HepG2 (cell line): ENCODE measurements at regions not wholly inside any gene's neighbourhood (a gene's known extent, or its start where the extent isn't known, plus 50 kb on each side); places are given as distances from the start of the nearest gene placed in this dataset.

Experiments
- ATAC-seq: fragments of 200-7000 bp; cut with Tn5 transposase; 3 replicates; pipeline ENCODE4 v1.9.1; 2020; ENCODE audit warnings: mild to moderate bottlenecking, moderate library complexity
- BruUV-seq: library from RNA; stranded (reverse); fragments of 400-500 nt; replicated peaks from 2 replicates; lab custom pipeline; 2021; lab: Mats Ljungman, UMichigan
- CTCF ChIA-PET: fragments of 300-600 bp; formaldehyde crosslinking; extraction: SDS; loops from one replicate; lab custom pipeline; 2021; ENCODE audit warnings: low total read pairs, inconsistent platforms, low intra/inter-chr PET ratio; lab: Yijun Ruan, JAX
- POLR2A ChIA-PET: fragments of 350-600 bp; sonication (Branson Sonifier 250); formaldehyde crosslinking; loops from one replicate; lab custom pipeline; 2020; ENCODE audit warnings: antibody characterized with exemption, inconsistent platforms; lab: Yijun Ruan, JAX
- DNase-seq: peaks from one replicate; pipeline ENCODE4 v3.0.0-alpha.2; 2015; ENCODE audit warnings: low spot score
- FAIRE-seq: peaks from 3 replicates; lab custom pipeline; 2011; peaks lifted over from hg19 to GRCh38; lab: Jason Lieb, UNC
- H2AFZ ChIP-seq: one replicate; pipeline ENCODE4 v1.6.1; 2011; ENCODE audit warnings: low read length, inconsistent platforms
- H3K27ac ChIP-seq: fragments of 300-600 bp; 3 replicates; pipeline ENCODE4 v1.8.0; 2011; ENCODE audit warnings: mixed run types, mild to moderate bottlenecking, mixed read lengths, low read length, inconsistent platforms; ENCODE audit not compliant: insufficient read depth; ENCODE audit errors: extremely low read length
- H3K27me3 ChIP-seq, 2 experiments: fragments of 200-600 bp in 1 of 2; 2 replicates in 1 of 2; 3 replicates in 1 of 2; pipeline versions ENCODE4 v1.6.0 to v1.8.0; 2011; ENCODE audit warnings: low read length in 2 of 2, mild to moderate bottlenecking in 2 of 2, moderate library complexity in 2 of 2, inconsistent platforms in 1 of 2; ENCODE audit not compliant: insufficient read depth in 2 of 2, control insufficient read depth in 1 of 2
- H3K36me3 ChIP-seq, 2 experiments: fragments of 200-600 bp in 1 of 2; replicated peaks in 1 of 2; 2 replicates in 1 of 2; 3 replicates in 1 of 2; pipeline versions ENCODE4 v1.5.1 to v1.8.0; 2011; ENCODE audit warnings: low read length in 2 of 2, inconsistent platforms in 1 of 2; ENCODE audit not compliant: insufficient read depth in 2 of 2, control insufficient read depth in 1 of 2
- H3K4me1 ChIP-seq: 2 replicates; pipeline ENCODE4 v1.5.1; 2012; ENCODE audit warnings: low read length, inconsistent platforms; ENCODE audit not compliant: insufficient read depth
- H3K4me2 ChIP-seq: 2 replicates; pipeline ENCODE4 v1.6.0; 2011; ENCODE audit warnings: low read depth, low read length, inconsistent platforms
- H3K4me3 ChIP-seq, 3 experiments: fragments of 200-600 bp in 1 of 3; sonication (generic), shearing (Covaris generic) in 1 of 3; replicated peaks in 1 of 3; 2 replicates each; pipeline ENCODE4 v1.5.1; 2011 to 2016; ENCODE audit warnings: low read length in 3 of 3, inconsistent platforms in 2 of 3, low read depth in 2 of 3, mild to moderate bottlenecking in 2 of 3, control low read depth in 1 of 3, mixed read lengths in 1 of 3; ENCODE audit not compliant: insufficient read depth in 1 of 3
- H3K79me2 ChIP-seq: one replicate; pipeline ENCODE4 v1.6.1; 2011; ENCODE audit warnings: low read length, inconsistent platforms; ENCODE audit not compliant: insufficient read depth
- H3K9ac ChIP-seq: 2 replicates; pipeline ENCODE4 v1.6.0; 2011; ENCODE audit warnings: mild to moderate bottlenecking, low read depth, low read length, inconsistent platforms; ENCODE audit not compliant: insufficient read depth
- H3K9me3 ChIP-seq: 2 replicates; pipeline ENCODE4 v1.5.1; 2012; ENCODE audit warnings: mild to moderate bottlenecking, low read length
- H4K20me1 ChIP-seq: 2 replicates; pipeline ENCODE4 v1.6.0; 2011; ENCODE audit warnings: inconsistent platforms, mild to moderate bottlenecking, low read length, moderate library complexity; ENCODE audit not compliant: insufficient read depth
- EP300 ChIP-seq, 3 experiments: sonication (generic) in 1 of 3; formaldehyde crosslinking in 1 of 3; IDR thresholded peaks; 2 replicates each; pipeline versions ENCODE4 v1.5.1 to v1.6.1; 2011 to 2020; ENCODE audit warnings: low read depth in 2 of 3, low read length in 2 of 3, borderline replicate concordance in 1 of 3, improper control_type of control experiment in 1 of 3, mild to moderate bottlenecking in 1 of 3, missing genetic modification reagents in 1 of 3, moderate library complexity in 1 of 3
- FLYWCH1 ChIP-seq: sonication (generic); formaldehyde crosslinking; IDR thresholded peaks from 2 replicates; pipeline ENCODE4 v1.8.1; 2023; ENCODE audit warnings: mild to moderate bottlenecking, missing genetic modification reagents
- ZFP1 ChIP-seq: IDR thresholded peaks from 2 replicates; pipeline ENCODE4 v1.6.1; 2016
- ZNF292 ChIP-seq: sonication (generic); formaldehyde crosslinking; IDR thresholded peaks from 2 replicates; pipeline ENCODE4 v1.8.1; 2022; ENCODE audit warnings: mild to moderate bottlenecking, low read depth, missing genetic modification reagents, borderline replicate concordance
- ZNF503 ChIP-seq: sonication (generic); formaldehyde crosslinking; IDR thresholded peaks from 2 replicates; pipeline ENCODE4 v1.4.0; 2020; ENCODE audit warnings: missing genetic modification reagents
- ZNF777 ChIP-seq: sonication (generic); formaldehyde crosslinking; IDR thresholded peaks from 2 replicates; pipeline ENCODE4 v1.4.0; 2020; ENCODE audit warnings: missing genetic modification reagents
- WGBS: methylation state at CpG from one replicate; pipeline ENCODE4 v1.1.6; 2017; ENCODE audit warnings: low lambda C conversion rate; 5-methylcytosine and 5-hydroxymethylcytosine counted together
- in situ Hi-C: cut with HindIII; loops from 2 replicates; pipeline ENCODE4 v1.10.0; 2017; ENCODE audit warnings: low pct_unique_long_range_greater_than_20kb; ENCODE audit not compliant: extremely low pct_ligation_motif_present
- intact Hi-C: fragments of 100-400 bp; cut with micrococcal nuclease; formaldehyde crosslinking; loops from one replicate; pipeline ENCODE4 v1.10.0; 2022; ENCODE audit not compliant: unreplicated experiment
- TF ChIP-seq, protein P1 (sequence below): sonication (generic); formaldehyde crosslinking; IDR thresholded peaks from 2 replicates; pipeline ENCODE4 v1.5.0; 2020; ENCODE audit warnings: mild to moderate bottlenecking, missing genetic modification reagents
- TF ChIP-seq, protein P2 (sequence below): sonication (generic); formaldehyde crosslinking; conservative IDR thresholded peaks from 2 replicates; pipeline ENCODE4 v1.8.0; 2022; ENCODE audit warnings: low read depth, missing genetic modification reagents

DNA sequence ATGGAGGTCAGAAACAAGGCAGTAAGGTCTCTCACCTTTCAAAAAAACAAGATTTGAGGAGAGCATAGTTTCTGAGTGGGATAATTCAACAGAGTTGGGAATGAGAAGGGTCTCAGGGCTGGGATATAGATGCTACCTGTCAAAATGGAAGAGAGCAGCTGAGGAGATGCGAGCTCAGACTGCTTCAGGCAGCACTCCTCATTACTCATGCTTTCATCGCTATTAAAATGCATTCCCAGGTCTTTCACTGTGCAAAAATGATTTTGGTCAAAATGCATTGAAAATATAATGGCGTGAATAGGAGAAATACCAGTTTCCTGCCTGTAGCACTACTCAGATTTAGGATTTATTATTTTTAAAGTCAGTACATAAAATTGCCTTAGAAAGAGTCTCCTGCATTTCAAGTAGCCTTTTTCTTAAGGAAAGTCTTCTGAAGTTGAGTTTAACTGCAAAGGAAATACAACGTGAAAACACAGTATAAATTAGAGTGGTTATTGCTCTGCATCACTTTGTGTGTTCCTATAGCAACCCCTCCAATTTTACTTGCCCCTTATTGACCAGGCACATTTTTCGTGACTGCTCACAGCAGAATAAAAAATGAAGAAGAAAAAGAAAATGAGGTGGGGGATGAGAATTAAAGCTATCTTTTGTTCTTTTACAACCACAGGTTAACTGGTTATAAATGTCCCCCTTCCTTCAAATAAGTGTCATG lies 724.8 kb upstream of the SEMA6A start (continued):
- TF ChIP-seq EP300 (IDR thresholded peaks at IDR 0.05; ENCODE audit: low read depth in 2 of 2, low read length in 2 of 2) (no peak), EP300 (CRISPR knock-in tag; IDR thresholded peaks at IDR 0.05; ENCODE audit: borderline replicate concordance) (no peak)

- POLR2A ChIA-PET: no interaction called here
- intact Hi-C loops: no loop called here
- no TSS peak for BruUV-seq
These were observed 722.2 kb upstream of the SEMA6A start for GRCh38 chr5:117296872-117297271.

More at GRCh38 chr5:117296872-117297271, 722.2 kb upstream of the SEMA6A start:
- 0% methylated on average over 2 of the region's 2 CpGs for whole genome bisulfite sequencing
- FAIRE-seq (no peak), DNase-seq (no peak), ATAC-seq (no peak)
- Histone ChIP-seq H3K4me2 (no peak overlapping the region), H3K36me3 (no peaks in the 10 kb centered on the region), H3K79me2 (no peaks in the 10 kb centered on the region), H3K4me1 (no peaks in the 10 kb centered on the region), H3K27me3 (no peaks in the 10 kb centered on the region), H3K9me3 (no peaks in the 10 kb centered on the region; the same call in 1 of the 2 replicates), H3K9ac (no peak overlapping the region), H3K27ac (no peak overlapping the region), H4K20me1 (no peaks in the 10 kb centered on the region), H3K4me3 (no peak overlapping the region), H2AFZ (no peak overlapping the region)
- in situ Hi-C loops: no loop called here
- CTCF ChIA-PET: no interaction called here
- TF ChIP-seq ZFP1: no peak
- TF ChIP-seq, protein P1, sequence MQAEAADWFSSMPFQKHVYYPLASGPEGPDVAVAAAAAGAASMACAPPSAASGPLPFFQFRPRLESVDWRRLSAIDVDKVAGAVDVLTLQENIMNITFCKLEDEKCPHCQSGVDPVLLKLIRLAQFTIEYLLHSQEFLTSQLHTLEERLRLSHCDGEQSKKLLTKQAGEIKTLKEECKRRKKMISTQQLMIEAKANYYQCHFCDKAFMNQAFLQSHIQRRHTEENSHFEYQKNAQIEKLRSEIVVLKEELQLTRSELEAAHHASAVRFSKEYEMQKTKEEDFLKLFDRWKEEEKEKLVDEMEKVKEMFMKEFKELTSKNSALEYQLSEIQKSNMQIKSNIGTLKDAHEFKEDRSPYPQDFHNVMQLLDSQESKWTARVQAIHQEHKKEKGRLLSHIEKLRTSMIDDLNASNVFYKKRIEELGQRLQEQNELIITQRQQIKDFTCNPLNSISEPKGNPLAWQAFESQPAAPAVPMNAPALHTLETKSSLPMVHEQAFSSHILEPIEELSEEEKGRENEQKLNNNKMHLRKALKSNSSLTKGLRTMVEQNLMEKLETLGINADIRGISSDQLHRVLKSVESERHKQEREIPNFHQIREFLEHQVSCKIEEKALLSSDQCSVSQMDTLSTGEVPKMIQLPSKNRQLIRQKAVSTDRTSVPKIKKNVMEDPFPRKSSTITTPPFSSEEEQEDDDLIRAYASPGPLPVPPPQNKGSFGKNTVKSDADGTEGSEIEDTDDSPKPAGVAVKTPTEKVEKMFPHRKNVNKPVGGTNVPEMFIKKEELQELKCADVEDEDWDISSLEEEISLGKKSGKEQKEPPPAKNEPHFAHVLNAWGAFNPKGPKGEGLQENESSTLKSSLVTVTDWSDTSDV (CRISPR knock-in tag): no peak
- no peak for TF ChIP-seq ZNF503 (CRISPR knock-in tag)
- no peak for TF ChIP-seq ZNF777 (CRISPR knock-in tag)
- TF ChIP-seq FLYWCH1 (CRISPR knock-in tag): no peak
- TF ChIP-seq, protein P2, sequence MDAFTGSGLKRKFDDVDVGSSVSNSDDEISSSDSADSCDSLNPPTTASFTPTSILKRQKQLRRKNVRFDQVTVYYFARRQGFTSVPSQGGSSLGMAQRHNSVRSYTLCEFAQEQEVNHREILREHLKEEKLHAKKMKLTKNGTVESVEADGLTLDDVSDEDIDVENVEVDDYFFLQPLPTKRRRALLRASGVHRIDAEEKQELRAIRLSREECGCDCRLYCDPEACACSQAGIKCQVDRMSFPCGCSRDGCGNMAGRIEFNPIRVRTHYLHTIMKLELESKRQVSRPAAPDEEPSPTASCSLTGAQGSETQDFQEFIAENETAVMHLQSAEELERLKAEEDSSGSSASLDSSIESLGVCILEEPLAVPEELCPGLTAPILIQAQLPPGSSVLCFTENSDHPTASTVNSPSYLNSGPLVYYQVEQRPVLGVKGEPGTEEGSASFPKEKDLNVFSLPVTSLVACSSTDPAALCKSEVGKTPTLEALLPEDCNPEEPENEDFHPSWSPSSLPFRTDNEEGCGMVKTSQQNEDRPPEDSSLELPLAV (CRISPR knock-in tag): no peak
- TF ChIP-seq ZNF292: no peak
